ENCODE measurements at regions not wholly inside any gene's neighbourhood (a gene's known extent, or its start where the extent isn't known, plus 50 kb on each side); places are given as distances from the start of the nearest gene placed in this dataset.

GRCh38 chr15:77774350-77774749, 141.6 kb upstream of the LINGO1 start:
- CTCF ChIA-PET, result no interaction called here
- ATAC-seq (no peak), DNase-seq (no peak)
- no peak overlapping the region for H3K4me3 Mint-ChIP-seq
- H3K27me3 Mint-ChIP-seq (ENCODE audit: low read depth), result no peaks in the 10 kb centered on the region
- no peak overlapping the region for H3K27ac Mint-ChIP-seq
- no peaks in the 10 kb centered on the region for H3K36me3 Mint-ChIP-seq (ENCODE audit: low read depth)
- H3K9me3 Mint-ChIP-seq (ENCODE audit: insufficient read depth), result no peaks in the 10 kb centered on the region
- POLR2A ChIA-PET, result no interaction called here
- H3K4me1 Mint-ChIP-seq (ENCODE audit: low read depth), result no peaks in the 10 kb centered on the region

GRCh38 chr15:77773903-77774302, 141.2 kb upstream of the LINGO1 start:
- no peak for DNase-seq
- CTCF ChIA-PET, result no interaction called here
- no peaks in the 10 kb centered on the region for H3K36me3 Mint-ChIP-seq (ENCODE audit: low read depth)
- H3K4me1 Mint-ChIP-seq (ENCODE audit: low read depth), result no peaks in the 10 kb centered on the region
- no peak overlapping the region for H3K27ac Mint-ChIP-seq
- ATAC-seq, result no peak
- POLR2A ChIA-PET, result no interaction called here
- no peak overlapping the region for H3K4me3 Mint-ChIP-seq
- H3K27me3 Mint-ChIP-seq (ENCODE audit: low read depth), result no peaks in the 10 kb centered on the region
- no peaks in the 10 kb centered on the region for H3K9me3 Mint-ChIP-seq (ENCODE audit: insufficient read depth)

GRCh38 chr15:77772641-77773402, 140.1 kb upstream of the LINGO1 start:
- Mint-ChIP-seq H3K4me1 (ENCODE audit: low read depth) (no peaks in the 10 kb centered on the region), H3K4me3 (no peak overlapping the region), H3K9me3 (ENCODE audit: insufficient read depth) (no peaks in the 10 kb centered on the region), H3K27ac (no peak overlapping the region), H3K27me3 (ENCODE audit: low read depth) (peaks cover 2% of the 10 kb centered on the region), H3K36me3 (ENCODE audit: low read depth) (no peaks in the 10 kb centered on the region)
- CTCF ChIA-PET, result no interaction called here
- DNase-seq, result no peak
- no peak for ATAC-seq
- POLR2A ChIA-PET, result interaction anchor here (0.6 kb wide), 1 partner anchor 102 kb away, joined by 3 read pairs; no protein-coding TSS in a partner anchor

GRCh38 chr15:77771616-77772015, 138.9 kb upstream of the LINGO1 start:
- POLR2A ChIA-PET, result no interaction called here
- no peak for DNase-seq
- Mint-ChIP-seq H3K36me3 (ENCODE audit: low read depth) (no peaks in the 10 kb centered on the region), H3K27me3 (ENCODE audit: low read depth) (peaks cover 12% of the 10 kb centered on the region), H3K4me1 (ENCODE audit: low read depth) (no peaks in the 10 kb centered on the region), H3K27ac (no peak overlapping the region), H3K4me3 (no peak overlapping the region), H3K9me3 (ENCODE audit: insufficient read depth) (no peaks in the 10 kb centered on the region)
- no peak for ATAC-seq
- CTCF ChIA-PET, result no interaction called here

- ChIA-PET CTCF (no interaction called here), POLR2A (no interaction called here)
- Mint-ChIP-seq H3K9me3 (ENCODE audit: insufficient read depth) (no peaks in the 10 kb centered on the region), H3K27ac (no peak overlapping the region), H3K36me3 (ENCODE audit: low read depth) (no peaks in the 10 kb centered on the region), H3K4me3 (no peak overlapping the region), H3K4me1 (ENCODE audit: low read depth) (no peaks in the 10 kb centered on the region), H3K27me3 (ENCODE audit: low read depth) (peaks cover 17% of the 10 kb centered on the region)
- no peak for DNase-seq
- no peak for ATAC-seq
These were observed 137.0 kb upstream of the LINGO1 start for GRCh38 chr15:77769700-77770099.

- DNase-seq (no peak), ATAC-seq (no peak)
- ChIA-PET POLR2A (no interaction called here), CTCF (no interaction called here)
- Mint-ChIP-seq H3K27ac (no peak overlapping the region), H3K27me3 (ENCODE audit: low read depth) (peaks cover 20% of the 10 kb centered on the region), H3K36me3 (ENCODE audit: low read depth) (no peaks in the 10 kb centered on the region), H3K4me3 (no peak overlapping the region), H3K4me1 (ENCODE audit: low read depth) (no peaks in the 10 kb centered on the region), H3K9me3 (ENCODE audit: insufficient read depth) (no peaks in the 10 kb centered on the region)
These were observed 135.9 kb upstream of the LINGO1 start for GRCh38 chr15:77768521-77769078.

- ATAC-seq, result no peak
These were observed 135.4 kb upstream of the LINGO1 start for GRCh38 chr15:77768107-77768506.

GRCh38 chr15:77764095-77764494, 131.4 kb upstream of the LINGO1 start:
- Mint-ChIP-seq H3K4me3 (no peak overlapping the region), H3K4me1 (ENCODE audit: low read depth) (no peaks in the 10 kb centered on the region), H3K36me3 (ENCODE audit: low read depth) (no peaks in the 10 kb centered on the region), H3K9me3 (ENCODE audit: insufficient read depth) (no peaks in the 10 kb centered on the region), H3K27me3 (ENCODE audit: low read depth) (peaks cover 20% of the 10 kb centered on the region), H3K27ac (no peak overlapping the region)
- no peak for DNase-seq
- CTCF ChIA-PET, result no interaction called here
- ATAC-seq, result no peak
- POLR2A ChIA-PET, result no interaction called here

More at GRCh38 chr15:77768107-77768506, 135.4 kb upstream of the LINGO1 start:
- no peak overlapping the region for H3K4me3 Mint-ChIP-seq
- H3K27me3 Mint-ChIP-seq (ENCODE audit: low read depth), result peaks cover 20% of the 10 kb centered on the region
- no peaks in the 10 kb centered on the region for H3K4me1 Mint-ChIP-seq (ENCODE audit: low read depth)
- H3K36me3 Mint-ChIP-seq (ENCODE audit: low read depth), result no peaks in the 10 kb centered on the region
- no peaks in the 10 kb centered on the region for H3K9me3 Mint-ChIP-seq (ENCODE audit: insufficient read depth)
- no peak overlapping the region for H3K27ac Mint-ChIP-seq
- DNase-seq, result no peak
- ChIA-PET CTCF (no interaction called here), POLR2A (no interaction called here)

GRCh38 chr15:77762747-77763355, 130.1 kb upstream of the LINGO1 start:
- H3K4me3 Mint-ChIP-seq, result no peak overlapping the region
- DNase-seq (no peak), ATAC-seq (no peak)
- H3K9me3 Mint-ChIP-seq (ENCODE audit: insufficient read depth), result no peaks in the 10 kb centered on the region
- H3K36me3 Mint-ChIP-seq (ENCODE audit: low read depth), result no peaks in the 10 kb centered on the region
- no peaks in the 10 kb centered on the region for H3K4me1 Mint-ChIP-seq (ENCODE audit: low read depth)
- H3K27ac Mint-ChIP-seq, result no peak overlapping the region
- ChIA-PET CTCF (no interaction called here), POLR2A (interaction anchor here (0.6 kb wide), 1 partner anchor 1222 kb away, joined by 3 read pairs; no protein-coding TSS in a partner anchor)
- H3K27me3 Mint-ChIP-seq (ENCODE audit: low read depth), result peaks cover 18% of the 10 kb centered on the region

GRCh38 chr15:77759896-77760592, 127.3 kb upstream of the LINGO1 start:
- Mint-ChIP-seq H3K27me3 (ENCODE audit: low read depth) (peaks cover 5% of the 10 kb centered on the region), H3K36me3 (ENCODE audit: low read depth) (no peaks in the 10 kb centered on the region), H3K4me3 (no peak overlapping the region), H3K9me3 (ENCODE audit: insufficient read depth) (no peaks in the 10 kb centered on the region), H3K27ac (no peak overlapping the region), H3K4me1 (ENCODE audit: low read depth) (no peaks in the 10 kb centered on the region)
- DNase-seq (no peak), ATAC-seq (no peak)
- ChIA-PET POLR2A (no interaction called here), CTCF (no interaction called here)

GRCh38 chr15:77753939-77754338, 121.2 kb upstream of the LINGO1 start:
- no peak overlapping the region for H3K4me3 Mint-ChIP-seq
- H3K4me1 Mint-ChIP-seq (ENCODE audit: low read depth), result no peaks in the 10 kb centered on the region
- ChIA-PET POLR2A (no interaction called here), CTCF (no interaction called here)
- H3K27me3 Mint-ChIP-seq (ENCODE audit: low read depth), result no peaks in the 10 kb centered on the region
- no peaks in the 10 kb centered on the region for H3K36me3 Mint-ChIP-seq (ENCODE audit: low read depth)
- ATAC-seq, result no peak
- no peaks in the 10 kb centered on the region for H3K9me3 Mint-ChIP-seq (ENCODE audit: insufficient read depth)
- no peak for DNase-seq
- H3K27ac Mint-ChIP-seq, result no peak overlapping the region

GRCh38 chr15:77753281-77753873, 120.7 kb upstream of the LINGO1 start:
- ChIA-PET CTCF (no interaction called here), POLR2A (no interaction called here)
- H3K36me3 Mint-ChIP-seq (ENCODE audit: low read depth), result no peaks in the 10 kb centered on the region
- H3K27me3 Mint-ChIP-seq (ENCODE audit: low read depth), result no peaks in the 10 kb centered on the region
- ATAC-seq (no peak), DNase-seq (peak; percentile 24)
- H3K4me1 Mint-ChIP-seq (ENCODE audit: low read depth), result peaks cover under 1% of the 10 kb centered on the region
- no peak overlapping the region for H3K27ac Mint-ChIP-seq
- no peaks in the 10 kb centered on the region for H3K9me3 Mint-ChIP-seq (ENCODE audit: insufficient read depth)
- no peak overlapping the region for H3K4me3 Mint-ChIP-seq

Data from activated CD8-positive, alpha-beta T cell treated with anti-CD3 and anti-CD28 coated beads, Interleukin-2, amount 10 ng/mL, durations not matched to agents 7 days and 5 days (primary cell).